CD14-positive monocyte (primary cell): ENCODE measurements at regions not wholly inside any gene's neighbourhood (a gene's known extent, or its start where the extent isn't known, plus 50 kb on each side); places are given as distances from the start of the nearest gene placed in this dataset.

Experiments
- DNase-seq, 3 donors: peaks; one replicate each; pipeline ENCODE4 v3.0.0-alpha.2; 2011 to 2022
- H2AFZ ChIP-seq: 2 replicates; pipeline ENCODE4 v1.6.0; 2012; ENCODE audit warnings: mild to moderate bottlenecking, low read depth, low read length, inconsistent platforms; ENCODE audit not compliant: insufficient read depth, poor library complexity, severe bottlenecking
- H3K27ac ChIP-seq, 2 donors: 1 replicate in 1 of 2; 2 replicates in 1 of 2; pipeline ENCODE4 v1.5.1; 2012 to 2013; ENCODE audit warnings: low read length in 2 of 2, control low read depth in 1 of 2, inconsistent platforms in 1 of 2, low read depth in 1 of 2, mild to moderate bottlenecking in 1 of 2
- H3K27me3 ChIP-seq, 2 donors: one replicate each; pipeline versions ENCODE4 v1.6.0 to v1.6.1; 2011 to 2013; ENCODE audit warnings: low read length in 2 of 2; ENCODE audit not compliant: control insufficient read depth in 2 of 2, insufficient read depth in 2 of 2
- H3K36me3 ChIP-seq, 2 donors: replicated peaks in 1 of 2; 1 replicate in 1 of 2; 2 replicates in 1 of 2; pipeline versions ENCODE4 v1.5.1 to v1.6.1; 2012 to 2013; ENCODE audit warnings: low read length in 2 of 2, control low read depth in 1 of 2, inconsistent platforms in 1 of 2, mild to moderate bottlenecking in 1 of 2; ENCODE audit not compliant: insufficient read depth in 2 of 2, control insufficient read depth in 1 of 2
- H3K4me1 ChIP-seq, 2 donors: 1 replicate in 1 of 2; 2 replicates in 1 of 2; pipeline versions ENCODE4 v1.5.1 to v1.6.1; 2012 to 2013; ENCODE audit warnings: low read length in 2 of 2, control low read depth in 1 of 2, inconsistent platforms in 1 of 2, mild to moderate bottlenecking in 1 of 2, moderate library complexity in 1 of 2; ENCODE audit not compliant: insufficient read depth in 2 of 2, control insufficient read depth in 1 of 2
- H3K4me2 ChIP-seq: replicated peaks from 2 replicates; pipeline ENCODE3; 2012; ENCODE audit warnings: low read length, moderate library complexity, mild to moderate bottlenecking; ENCODE audit not compliant: poor library complexity, severe bottlenecking; ENCODE audit errors: extremely low read depth
- H3K4me3 ChIP-seq, 3 experiments: fragments of 200-600 bp in 1 of 3; sonication (generic) in 1 of 3; replicated peaks in 1 of 3; 1 replicate in 2 of 3; 2 replicates in 1 of 3; pipeline ENCODE4 v1.5.1; 2011 to 2013; ENCODE audit warnings: low read length in 3 of 3, mild to moderate bottlenecking in 3 of 3, control low read depth in 2 of 3, low read depth in 2 of 3, inconsistent platforms in 1 of 3, moderate library complexity in 1 of 3
- H3K79me2 ChIP-seq: 2 replicates; pipeline ENCODE4 v1.6.0; 2012; ENCODE audit warnings: mild to moderate bottlenecking, control low read depth, inconsistent platforms, low read length, moderate library complexity; ENCODE audit not compliant: insufficient read depth
- H3K9ac ChIP-seq: 2 replicates; pipeline ENCODE4 v1.6.0; 2017; ENCODE audit warnings: low read length, mild to moderate bottlenecking; ENCODE audit not compliant: insufficient read depth, poor library complexity, severe bottlenecking
- H3K9me3 ChIP-seq, 2 donors: replicated peaks in 1 of 2; 1 replicate in 1 of 2; 2 replicates in 1 of 2; pipeline versions ENCODE4 v1.5.1 to v1.6.1; 2012 to 2013; ENCODE audit warnings: low read length in 2 of 2, control low read depth in 1 of 2; ENCODE audit not compliant: control insufficient read depth in 1 of 2, insufficient read depth in 1 of 2
- H4K20me1 ChIP-seq: 2 replicates; pipeline ENCODE4 v1.6.0; 2012; ENCODE audit warnings: mild to moderate bottlenecking, low read length, control low read depth, moderate library complexity; ENCODE audit not compliant: insufficient read depth
- H3K27ac Mint-ChIP-seq, 7 donors: one replicate each; pipeline ENCODE4 v1.8.0; 2020; ENCODE audit warnings: mild to moderate bottlenecking in 7 of 7, mixed read lengths in 7 of 7, moderate library complexity in 6 of 7, inconsistent platforms in 2 of 7
- H3K27me3 Mint-ChIP-seq, 3 donors: one replicate each; pipeline ENCODE4 v1.8.0; 2021 to 2022; ENCODE audit warnings: low read depth in 3 of 3, mild to moderate bottlenecking in 3 of 3, mixed read lengths in 3 of 3, moderate library complexity in 3 of 3, inconsistent platforms in 1 of 3
- H3K36me3 Mint-ChIP-seq, 2 donors: one replicate each; pipeline ENCODE4 v1.8.0; 2020; ENCODE audit warnings: mixed read lengths in 2 of 2, inconsistent platforms in 1 of 2, mild to moderate bottlenecking in 1 of 2
- H3K4me1 Mint-ChIP-seq: one replicate; pipeline ENCODE4 v1.8.0; 2020; ENCODE audit warnings: mild to moderate bottlenecking, mixed read lengths
- H3K4me3 Mint-ChIP-seq, 2 donors: one replicate each; pipeline ENCODE4 v1.8.0; 2020; ENCODE audit warnings: mild to moderate bottlenecking in 2 of 2, mixed read lengths in 2 of 2, moderate library complexity in 1 of 2
- H3K9me3 Mint-ChIP-seq, 7 donors: one replicate each; pipeline ENCODE4 v1.8.0; 2020 to 2022; ENCODE audit warnings: mixed read lengths in 7 of 7, mild to moderate bottlenecking in 6 of 7, moderate library complexity in 6 of 7, inconsistent platforms in 2 of 7
- CTCF ChIP-seq: fragments of 200-600 bp; IDR thresholded peaks from one replicate; pipeline ENCODE4 v1.8.0; 2022; ENCODE audit warnings: antibody characterized with exemption, mild to moderate bottlenecking
- WGBS: methylation state at CpG from one replicate; pipeline ENCODE4 v1.1.5; 2013; ENCODE audit warnings: missing lambda C conversion rate; ENCODE audit not compliant: insufficient coverage; 5-methylcytosine and 5-hydroxymethylcytosine counted together
- intact Hi-C, 2 donors: fragments of 100-400 bp; cut with micrococcal nuclease; formaldehyde crosslinking; loops; one replicate each; pipeline versions ENCODE4 v1.15.0 to v1.15.1; 2023

- Mint-ChIP-seq H3K27ac (no peak overlapping the region), H3K9me3 (peaks cover 0 to 7% (median 2%) of the 10 kb centered on the region in 7 donors), H3K4me1 (no peaks in the 10 kb centered on the region), H3K27me3 (peaks cover 2 to 3% (median 2%) of the 10 kb centered on the region in 3 donors), H3K4me3 (no peak overlapping the region), H3K36me3 (no peaks in the 10 kb centered on the region)
- H4K20me1 ChIP-seq: no peaks in the 10 kb centered on the region
- H3K79me2 ChIP-seq: no peaks in the 10 kb centered on the region
- no peaks in the 10 kb centered on the region for H3K27me3 ChIP-seq
- DNase-seq: no peak
- H3K4me3 ChIP-seq: no peak overlapping the region
- no peaks in the 10 kb centered on the region for H3K9me3 ChIP-seq
- TF ChIP-seq CTCF: no peak
- no peak overlapping the region for H2AFZ ChIP-seq
- no peak overlapping the region for H3K27ac ChIP-seq
- intact Hi-C loops: no loop called here
- H3K36me3 ChIP-seq: no peaks in the 10 kb centered on the region
- no peaks in the 10 kb centered on the region for H3K4me1 ChIP-seq
- no peak overlapping the region for H3K4me2 ChIP-seq
- WGBS: 83% methylated on average over 4 of the region's 5 CpGs
- no peak overlapping the region for H3K9ac ChIP-seq
Measured at GRCh38 chr13:106391271-106391670, 144.2 kb downstream of the EFNB2 start.

GRCh38 chr13:106390367-106390766, 145.1 kb downstream of the EFNB2 start:
- Histone ChIP-seq H2AFZ (no peak overlapping the region), H3K27me3 (no peaks in the 10 kb centered on the region), H3K9me3 (no peaks in the 10 kb centered on the region), H3K4me1 (no peaks in the 10 kb centered on the region), H3K9ac (no peak overlapping the region), H3K4me2 (no peak overlapping the region), H3K27ac (no peak overlapping the region), H3K4me3 (no peak overlapping the region), H3K79me2 (no peaks in the 10 kb centered on the region), H3K36me3 (no peaks in the 10 kb centered on the region), H4K20me1 (no peaks in the 10 kb centered on the region)
- no peak for TF ChIP-seq CTCF
- H3K36me3 Mint-ChIP-seq: no peaks in the 10 kb centered on the region
- H3K4me1 Mint-ChIP-seq: no peaks in the 10 kb centered on the region
- DNase-seq: no peak
- no peak overlapping the region for H3K4me3 Mint-ChIP-seq
- peaks cover 0 to 7% (median 2%) of the 10 kb centered on the region in 7 donors for H3K9me3 Mint-ChIP-seq
- H3K27me3 Mint-ChIP-seq: peaks cover 2 to 3% (median 3%) of the 10 kb centered on the region in 3 donors
- intact Hi-C loops: no loop called here
- WGBS: 40% methylated on average over 1 of the region's 1 CpG
- no peak overlapping the region for H3K27ac Mint-ChIP-seq
